OCI-LY3 (cell line): ENCODE measurements at regions not wholly inside any gene's neighbourhood (a gene's known extent, or its start where the extent isn't known, plus 50 kb on each side); places are given as distances from the start of the nearest gene placed in this dataset.

Experiments
- H2AFZ ChIP-seq: fragments of 200-600, 300-600 bp; shearing (Covaris generic); 2 replicates; pipeline ENCODE4 v1.6.0; 2014; ENCODE audit warnings: antibody characterized with exemption, low read depth, low read length
- H3K27ac ChIP-seq: fragments of 200-600, 300-600 bp; sonication (generic); 2 replicates; pipeline ENCODE4 v1.5.1; 2014; ENCODE audit warnings: mild to moderate bottlenecking, low read length, moderate library complexity, mixed read lengths
- H3K27me3 ChIP-seq: fragments of 200-600, 300-600 bp; sonication (generic); 2 replicates; pipeline ENCODE4 v1.6.1; 2014; ENCODE audit warnings: low read depth, low read length, mixed read lengths
- H3K36me3 ChIP-seq: fragments of 200-600, 300-600 bp; sonication (generic); replicated peaks from 2 replicates; pipeline ENCODE3; 2014; ENCODE audit warnings: low read depth, low read length, mixed read lengths
- H3K4me1 ChIP-seq: fragments of 300-600, 200-600 bp; sonication (generic); 2 replicates; pipeline ENCODE4 v1.6.1; 2014; ENCODE audit warnings: low read length, mixed read lengths
- H3K4me2 ChIP-seq: fragments of 200-600, 300-600 bp; sonication (generic); 2 replicates; pipeline ENCODE4 v1.6.1; 2014; ENCODE audit warnings: low read length, mixed read lengths
- H3K4me3 ChIP-seq: fragments of 300-600, 200-600 bp; sonication (generic); 2 replicates; pipeline ENCODE4 v1.5.1; 2014; ENCODE audit warnings: antibody characterized with exemption, mild to moderate bottlenecking, low read length, moderate library complexity
- H3K79me2 ChIP-seq: fragments of 300-600, 200-600 bp; shearing (Covaris generic); 2 replicates; pipeline ENCODE4 v1.6.1; 2014; ENCODE audit warnings: mild to moderate bottlenecking, low read length, mixed read lengths
- H3K9ac ChIP-seq: fragments of 300-600, 200-600 bp; shearing (Covaris generic); 2 replicates; pipeline ENCODE4 v1.6.0; 2014; ENCODE audit warnings: mild to moderate bottlenecking, low read length, moderate library complexity
- H3K9me3 ChIP-seq: fragments of 200-600, 300-600 bp; shearing (Covaris generic); 2 replicates; pipeline ENCODE4 v1.6.1; 2014; ENCODE audit warnings: low read length, mixed read lengths; ENCODE audit not compliant: insufficient read depth
- H4K20me1 ChIP-seq: fragments of 200-600, 300-600 bp; sonication (generic); 2 replicates; pipeline ENCODE4 v1.6.1; 2016; ENCODE audit warnings: low read length, mixed read lengths; ENCODE audit not compliant: insufficient read depth
- EZH2phosphoT487 ChIP-seq: fragments of 200-600 bp; shearing (Covaris generic); IDR thresholded peaks from 2 replicates; pipeline ENCODE4 v1.6.1; 2018; ENCODE audit warnings: antibody characterized with exemption, mixed run types, low read depth
- TF ChIP-seq, protein P1 (sequence below): fragments of 200-600, 300-600 bp; sonication (generic); IDR thresholded peaks from 2 replicates; pipeline ENCODE4 v1.5.1; 2014; ENCODE audit warnings: antibody characterized with exemption, low read length, low read depth

DNA sequence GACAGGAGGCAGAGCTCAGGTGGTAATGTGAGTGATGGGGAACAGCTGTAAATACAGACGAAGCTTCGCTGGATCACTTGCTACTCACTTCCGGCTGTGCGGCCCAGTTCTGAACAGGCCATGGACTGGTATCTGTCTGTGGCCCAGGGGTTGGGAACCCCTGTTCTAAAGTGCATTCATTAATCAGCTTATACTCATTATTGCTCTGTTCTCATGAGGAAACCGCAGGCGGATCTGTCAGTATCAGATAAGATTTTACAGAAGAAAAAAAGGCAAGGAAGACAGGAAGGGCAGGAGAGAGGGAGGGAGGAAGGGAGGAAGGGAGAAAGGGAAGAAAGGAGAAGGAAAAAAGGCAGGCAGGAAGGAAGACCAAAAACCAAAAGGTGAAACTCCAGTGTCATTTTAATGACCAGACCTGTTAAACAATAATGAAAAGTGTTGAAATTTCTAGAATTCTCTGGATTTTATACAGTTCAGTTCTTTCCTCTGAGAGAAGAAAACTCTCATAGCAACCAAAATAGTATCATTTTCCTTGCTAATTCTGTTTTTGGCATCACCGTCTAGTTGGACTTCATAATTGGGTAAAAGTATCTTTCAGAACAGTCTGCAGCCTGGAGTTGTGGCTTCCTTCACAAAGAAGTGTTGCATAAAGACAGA lies 128.0 kb upstream of the PROK2 start:
- TF ChIP-seq EZH2phosphoT487: no peak
- TF ChIP-seq, protein P1, sequence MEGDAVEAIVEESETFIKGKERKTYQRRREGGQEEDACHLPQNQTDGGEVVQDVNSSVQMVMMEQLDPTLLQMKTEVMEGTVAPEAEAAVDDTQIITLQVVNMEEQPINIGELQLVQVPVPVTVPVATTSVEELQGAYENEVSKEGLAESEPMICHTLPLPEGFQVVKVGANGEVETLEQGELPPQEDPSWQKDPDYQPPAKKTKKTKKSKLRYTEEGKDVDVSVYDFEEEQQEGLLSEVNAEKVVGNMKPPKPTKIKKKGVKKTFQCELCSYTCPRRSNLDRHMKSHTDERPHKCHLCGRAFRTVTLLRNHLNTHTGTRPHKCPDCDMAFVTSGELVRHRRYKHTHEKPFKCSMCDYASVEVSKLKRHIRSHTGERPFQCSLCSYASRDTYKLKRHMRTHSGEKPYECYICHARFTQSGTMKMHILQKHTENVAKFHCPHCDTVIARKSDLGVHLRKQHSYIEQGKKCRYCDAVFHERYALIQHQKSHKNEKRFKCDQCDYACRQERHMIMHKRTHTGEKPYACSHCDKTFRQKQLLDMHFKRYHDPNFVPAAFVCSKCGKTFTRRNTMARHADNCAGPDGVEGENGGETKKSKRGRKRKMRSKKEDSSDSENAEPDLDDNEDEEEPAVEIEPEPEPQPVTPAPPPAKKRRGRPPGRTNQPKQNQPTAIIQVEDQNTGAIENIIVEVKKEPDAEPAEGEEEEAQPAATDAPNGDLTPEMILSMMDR: no peak
- Histone ChIP-seq H3K4me2 (no peak overlapping the region), H3K4me1 (peaks cover 11% of the 10 kb centered on the region), H3K9ac (no peak overlapping the region), H3K79me2 (no peaks in the 10 kb centered on the region), H3K36me3 (no peaks in the 10 kb centered on the region), H3K27me3 (peaks cover 99% of the 10 kb centered on the region), H2AFZ (no peak overlapping the region), H3K9me3 (no peaks in the 10 kb centered on the region), H3K27ac (no peak overlapping the region), H3K4me3 (no peak overlapping the region), H4K20me1 (peaks cover 56% of the 10 kb centered on the region)

DNA sequence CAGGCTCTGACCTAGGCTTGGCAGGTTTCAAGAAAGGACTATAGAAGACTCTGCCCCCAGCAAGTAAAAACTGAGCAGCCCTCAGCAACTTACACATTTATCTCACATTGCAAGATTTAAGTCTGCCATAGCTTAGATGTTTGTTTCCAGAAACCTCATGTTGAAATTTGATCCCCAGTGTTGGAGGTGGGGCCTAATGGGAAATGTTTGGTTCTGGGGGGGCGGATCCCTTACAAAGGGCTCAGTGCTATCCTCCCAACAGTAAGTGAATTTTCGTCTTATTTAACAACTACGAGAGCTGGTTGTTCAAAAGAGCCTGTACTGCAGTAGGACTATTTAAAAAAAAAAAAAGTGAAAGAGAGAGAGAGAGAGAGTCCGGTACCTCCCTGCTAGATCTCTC lies 125.2 kb upstream of the PROK2 start:
- H3K36me3 ChIP-seq: no peaks in the 10 kb centered on the region
- no peak overlapping the region for H3K27ac ChIP-seq
- H3K9me3 ChIP-seq: no peaks in the 10 kb centered on the region
- H3K27me3 ChIP-seq: peaks cover 95% of the 10 kb centered on the region
- H3K4me2 ChIP-seq: no peak overlapping the region
- peaks cover 22% of the 10 kb centered on the region for H3K4me1 ChIP-seq
- no peak overlapping the region for H3K4me3 ChIP-seq
- TF ChIP-seq, protein P1: no peak
- no peak for TF ChIP-seq EZH2phosphoT487
- H3K79me2 ChIP-seq: no peaks in the 10 kb centered on the region
- peaks cover 71% of the 10 kb centered on the region for H4K20me1 ChIP-seq
- H3K9ac ChIP-seq: no peak overlapping the region
- no peak overlapping the region for H2AFZ ChIP-seq

- H3K36me3 ChIP-seq: no peaks in the 10 kb centered on the region
- H3K9me3 ChIP-seq: no peaks in the 10 kb centered on the region
- H3K27me3 ChIP-seq: peaks cover 95% of the 10 kb centered on the region
- no peak overlapping the region for H3K4me2 ChIP-seq
- H3K27ac ChIP-seq: no peak overlapping the region
- H3K9ac ChIP-seq: no peak overlapping the region
- TF ChIP-seq EZH2phosphoT487: no peak
- TF ChIP-seq, protein P1: no peak
- no peak overlapping the region for H3K4me3 ChIP-seq
- peaks cover 28% of the 10 kb centered on the region for H3K4me1 ChIP-seq
- H3K79me2 ChIP-seq: no peaks in the 10 kb centered on the region
- peaks cover 83% of the 10 kb centered on the region for H4K20me1 ChIP-seq
- H2AFZ ChIP-seq: no peak overlapping the region
These were observed 123.0 kb upstream of the PROK2 start for GRCh38 chr3:71907996-71908395.

DNA sequence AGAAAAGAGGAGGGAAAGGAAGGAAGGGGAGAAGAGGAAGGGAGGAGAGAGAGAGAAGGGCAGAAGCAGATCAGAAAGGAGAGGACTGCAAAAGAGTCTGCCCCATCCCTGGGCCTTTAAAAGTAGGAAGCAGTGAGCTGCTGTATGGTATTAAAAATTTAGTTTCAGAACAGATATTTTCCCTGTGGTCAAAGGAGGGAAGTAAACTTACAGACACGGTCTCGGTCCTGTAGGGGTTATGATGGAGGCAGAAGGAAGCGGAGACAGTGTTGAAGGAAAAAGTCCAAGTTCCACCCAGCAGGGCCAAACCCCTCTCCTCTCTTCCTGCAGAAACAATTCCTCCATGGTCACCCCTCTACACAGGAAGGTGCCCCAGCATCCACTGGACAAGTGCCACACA lies 122.0 kb upstream of the PROK2 start:
- Histone ChIP-seq H3K27me3 (peaks cover 95% of the 10 kb centered on the region), H3K36me3 (no peaks in the 10 kb centered on the region), H3K27ac (no peak overlapping the region), H3K79me2 (no peaks in the 10 kb centered on the region), H2AFZ (no peak overlapping the region), H3K4me3 (no peak overlapping the region), H3K9ac (no peak overlapping the region), H3K4me1 (peaks cover 28% of the 10 kb centered on the region), H3K9me3 (no peaks in the 10 kb centered on the region), H3K4me2 (no peak overlapping the region), H4K20me1 (peaks cover 89% of the 10 kb centered on the region)
- TF ChIP-seq, protein P1: no peak
- TF ChIP-seq EZH2phosphoT487: no peak
